Fibroblast of mammary gland (primary cell): ENCODE measurements at regions not wholly inside any gene's neighbourhood (a gene's known extent, or its start where the extent isn't known, plus 50 kb on each side); places are given as distances from the start of the nearest gene placed in this dataset.

Experiments
- DNase-seq: peaks from one replicate; pipeline ENCODE4 v3.0.0-alpha.2; 2010; ENCODE audit warnings: low read depth
- H3K4me3 ChIP-seq: 2 replicates; pipeline ENCODE4 v1.5.1; 2011; ENCODE audit warnings: low read depth, mild to moderate bottlenecking, low read length, moderate library complexity; ENCODE audit not compliant: control insufficient read depth
- TF ChIP-seq, protein P1 (sequence below): conservative IDR thresholded peaks from 2 replicates; pipeline ENCODE4 v1.5.1; 2011; ENCODE audit warnings: low read depth, low read length, inconsistent platforms; ENCODE audit not compliant: control insufficient read depth, insufficient read depth

DNA sequence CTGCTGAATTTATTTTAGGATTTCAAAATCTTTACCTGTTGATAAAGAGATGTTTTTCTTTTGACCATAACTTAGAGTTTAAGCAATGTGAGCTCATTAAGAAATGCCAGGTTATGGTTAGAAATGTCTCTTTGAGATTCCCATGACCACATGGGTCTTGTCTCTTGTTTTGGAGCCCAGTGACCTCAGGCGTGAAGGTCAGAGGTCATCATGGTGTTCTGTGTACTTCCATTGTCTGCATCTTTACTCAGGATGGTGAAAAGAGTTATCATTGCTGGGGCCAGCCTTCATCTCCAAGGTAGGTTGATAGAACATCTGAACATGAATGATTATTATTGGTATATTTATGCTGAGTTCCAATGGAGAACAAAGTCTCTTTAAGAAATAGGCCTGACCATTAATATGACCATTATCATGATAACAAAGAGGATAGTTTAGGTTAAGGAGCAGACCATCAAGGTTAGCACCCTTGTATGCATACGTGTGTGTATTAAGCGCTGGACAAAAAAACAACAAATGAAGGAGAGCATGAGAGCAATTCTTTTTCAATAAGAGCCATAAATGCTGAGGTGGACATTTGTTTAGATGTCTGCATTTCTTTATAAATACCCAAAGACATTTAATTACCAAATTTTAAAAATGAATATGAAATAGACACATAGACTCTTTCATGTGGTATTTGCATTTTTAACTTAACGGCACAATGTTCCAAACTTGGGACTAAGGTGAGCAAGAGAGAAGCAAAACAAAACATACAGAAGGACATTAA is 120.6 kb upstream of the PAQR3 start:
- no peak overlapping the region for H3K4me3 ChIP-seq
- TF ChIP-seq, protein P1, sequence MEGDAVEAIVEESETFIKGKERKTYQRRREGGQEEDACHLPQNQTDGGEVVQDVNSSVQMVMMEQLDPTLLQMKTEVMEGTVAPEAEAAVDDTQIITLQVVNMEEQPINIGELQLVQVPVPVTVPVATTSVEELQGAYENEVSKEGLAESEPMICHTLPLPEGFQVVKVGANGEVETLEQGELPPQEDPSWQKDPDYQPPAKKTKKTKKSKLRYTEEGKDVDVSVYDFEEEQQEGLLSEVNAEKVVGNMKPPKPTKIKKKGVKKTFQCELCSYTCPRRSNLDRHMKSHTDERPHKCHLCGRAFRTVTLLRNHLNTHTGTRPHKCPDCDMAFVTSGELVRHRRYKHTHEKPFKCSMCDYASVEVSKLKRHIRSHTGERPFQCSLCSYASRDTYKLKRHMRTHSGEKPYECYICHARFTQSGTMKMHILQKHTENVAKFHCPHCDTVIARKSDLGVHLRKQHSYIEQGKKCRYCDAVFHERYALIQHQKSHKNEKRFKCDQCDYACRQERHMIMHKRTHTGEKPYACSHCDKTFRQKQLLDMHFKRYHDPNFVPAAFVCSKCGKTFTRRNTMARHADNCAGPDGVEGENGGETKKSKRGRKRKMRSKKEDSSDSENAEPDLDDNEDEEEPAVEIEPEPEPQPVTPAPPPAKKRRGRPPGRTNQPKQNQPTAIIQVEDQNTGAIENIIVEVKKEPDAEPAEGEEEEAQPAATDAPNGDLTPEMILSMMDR = no peak
- DNase-seq = no peak

DNA sequence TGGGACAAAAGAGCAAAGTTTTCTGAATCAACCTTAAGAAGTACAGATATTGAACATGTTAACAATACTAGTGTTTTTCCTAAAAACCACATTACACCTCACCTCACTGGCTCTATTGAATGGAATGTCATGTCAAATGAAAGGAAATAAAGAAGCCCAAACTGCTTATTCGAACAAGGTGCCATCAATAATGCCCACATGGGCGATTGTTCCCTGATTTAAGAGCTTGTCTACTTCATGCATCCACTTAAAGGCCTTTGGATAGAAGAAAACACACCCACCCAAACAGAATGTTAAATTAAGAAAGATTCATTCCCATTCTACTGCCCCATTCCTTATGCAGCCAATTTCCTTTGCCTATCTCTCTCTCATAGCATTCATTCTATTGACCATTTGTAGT is 118.5 kb upstream of the PAQR3 start:
- no peak for DNase-seq
- TF ChIP-seq, protein P1 = no peak
- no peak overlapping the region for H3K4me3 ChIP-seq

DNA sequence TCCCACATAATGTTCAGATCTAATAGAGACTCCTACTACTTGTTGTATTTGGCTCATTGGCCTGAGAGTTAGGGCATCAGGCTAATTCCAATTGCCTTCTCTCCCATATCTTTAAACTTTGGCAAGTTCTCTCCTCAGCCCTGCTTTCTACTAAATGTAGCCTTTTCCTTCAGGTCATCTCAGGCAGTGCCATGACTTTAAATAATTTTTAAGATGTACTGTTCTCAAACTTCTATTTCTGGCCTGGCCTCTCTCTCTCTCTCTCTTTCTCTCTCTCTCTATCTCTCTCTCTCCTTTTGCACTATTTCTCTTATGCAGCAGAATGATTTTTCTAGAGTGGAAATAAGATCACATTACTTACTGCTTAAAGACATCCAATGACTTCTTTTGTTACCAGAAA is 114.5 kb upstream of the PAQR3 start:
- TF ChIP-seq, protein P1 = no peak
- no peak overlapping the region for H3K4me3 ChIP-seq
- DNase-seq = no peak

DNA sequence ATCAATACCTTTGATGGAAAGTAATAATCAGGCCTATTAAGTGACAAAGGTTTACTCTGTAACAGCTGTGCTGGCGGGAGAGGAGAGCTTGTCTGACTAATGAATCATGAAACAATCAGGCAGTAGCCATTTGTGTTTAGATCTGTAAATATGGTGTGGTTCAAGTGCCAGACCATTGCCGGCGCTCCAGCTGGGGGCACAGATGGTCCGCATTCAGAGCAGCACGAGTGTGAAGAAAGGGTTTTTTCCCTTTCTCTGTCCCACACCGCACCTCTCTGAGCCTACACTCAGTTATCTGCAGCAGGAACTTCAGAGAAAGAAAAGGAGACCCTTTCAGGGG is 111.3 kb upstream of the PAQR3 start:
- no peak for DNase-seq
- no peak overlapping the region for H3K4me3 ChIP-seq

DNA sequence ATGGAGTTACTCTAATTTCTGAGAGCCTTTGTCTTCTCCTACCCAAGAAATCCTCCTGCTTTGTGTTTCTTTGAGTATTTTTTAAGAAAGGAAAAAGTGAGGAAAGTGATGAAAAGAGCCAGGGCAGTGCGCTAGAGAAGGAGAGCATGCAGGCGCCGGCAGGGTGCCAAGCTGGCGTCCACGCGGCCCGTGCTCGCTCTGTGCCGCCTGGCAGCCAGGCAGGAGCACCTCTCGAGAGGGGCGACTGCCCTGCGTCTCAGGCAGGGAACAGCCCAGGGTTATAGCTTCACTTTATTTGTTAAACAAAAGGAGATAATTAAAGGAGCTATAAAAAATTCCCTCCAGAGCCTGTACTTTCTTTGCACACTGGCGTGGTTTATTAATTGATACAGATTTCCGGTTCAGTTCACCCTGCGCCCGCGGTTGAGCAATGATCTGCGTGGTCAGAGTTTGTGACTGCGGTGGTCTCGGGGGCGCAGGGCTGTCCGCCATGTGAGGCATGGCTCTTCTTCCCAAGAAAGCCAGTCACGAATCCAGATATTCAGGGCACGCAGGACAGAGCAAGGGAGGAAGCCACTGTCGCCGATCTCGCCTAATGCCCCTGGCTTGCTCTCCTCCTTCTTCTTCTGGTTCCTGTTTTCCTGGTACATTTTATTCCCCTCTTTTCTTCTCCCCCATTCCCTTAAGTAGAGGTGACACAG is 110.8 kb upstream of the PAQR3 start:
- H3K4me3 ChIP-seq = no peak overlapping the region
- TF ChIP-seq, protein P1 = no peak
- DNase-seq = no peak

More for the DNA sequence above, 111.3 kb upstream of the PAQR3 start:
- TF ChIP-seq, protein P1 = no peak

DNA sequence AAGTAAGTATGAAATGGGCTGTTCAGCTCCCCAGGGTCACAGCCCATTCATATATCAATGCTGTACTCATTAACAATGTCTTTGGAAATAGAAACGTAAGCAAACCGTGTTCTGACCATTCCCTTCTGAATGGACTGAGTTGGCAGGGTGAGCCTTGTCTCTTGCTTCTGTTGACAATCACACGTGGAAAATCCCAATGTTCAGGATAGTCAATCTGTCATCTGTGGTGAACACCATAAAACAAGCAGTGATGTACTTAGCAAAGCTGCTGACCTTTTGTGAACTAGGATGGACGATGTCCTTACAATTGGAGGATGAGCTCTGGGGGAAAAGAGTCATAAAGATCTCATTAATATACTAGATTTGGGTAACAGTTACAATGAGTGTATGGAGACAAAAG is 109.6 kb upstream of the PAQR3 start:
- TF ChIP-seq, protein P1 = no peak
- no peak overlapping the region for H3K4me3 ChIP-seq
- DNase-seq = no peak

DNA sequence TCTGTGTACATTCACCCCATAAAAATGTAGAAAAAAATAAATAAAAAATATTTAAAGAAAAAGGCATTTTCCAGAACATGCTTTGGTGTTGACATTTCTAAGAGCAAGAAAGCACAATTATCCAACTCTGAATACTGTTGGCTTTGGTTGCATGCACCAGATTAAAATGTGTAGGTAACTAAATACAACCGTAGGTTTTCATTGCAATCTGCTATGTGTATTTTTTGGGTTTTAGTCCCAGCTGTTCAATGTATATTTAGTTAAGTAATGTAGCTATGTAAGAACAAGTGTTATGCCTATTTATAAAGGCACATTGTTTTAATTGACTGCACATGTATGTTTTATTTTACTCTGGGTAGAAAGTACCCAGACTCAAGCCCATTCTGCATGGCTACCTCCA is 108.1 kb upstream of the PAQR3 start:
- TF ChIP-seq, protein P1 = no peak
- no peak overlapping the region for H3K4me3 ChIP-seq
- no peak for DNase-seq
